Fibroblast of mammary gland (primary cell): ENCODE measurements at regions not wholly inside any gene's neighbourhood (a gene's known extent, or its start where the extent isn't known, plus 50 kb on each side); places are given as distances from the start of the nearest gene placed in this dataset.

Source experiments
- DNase-seq: peaks from one replicate; pipeline ENCODE4 v3.0.0-alpha.2; 2010; ENCODE audit warnings: low read depth
- H3K4me3 ChIP-seq: 2 replicates; pipeline ENCODE4 v1.5.1; 2011; ENCODE audit warnings: low read depth, mild to moderate bottlenecking, low read length, moderate library complexity; ENCODE audit not compliant: control insufficient read depth
- TF ChIP-seq, protein P1 (sequence below): conservative IDR thresholded peaks from 2 replicates; pipeline ENCODE4 v1.5.1; 2011; ENCODE audit warnings: low read depth, low read length, inconsistent platforms; ENCODE audit not compliant: control insufficient read depth, insufficient read depth

DNA sequence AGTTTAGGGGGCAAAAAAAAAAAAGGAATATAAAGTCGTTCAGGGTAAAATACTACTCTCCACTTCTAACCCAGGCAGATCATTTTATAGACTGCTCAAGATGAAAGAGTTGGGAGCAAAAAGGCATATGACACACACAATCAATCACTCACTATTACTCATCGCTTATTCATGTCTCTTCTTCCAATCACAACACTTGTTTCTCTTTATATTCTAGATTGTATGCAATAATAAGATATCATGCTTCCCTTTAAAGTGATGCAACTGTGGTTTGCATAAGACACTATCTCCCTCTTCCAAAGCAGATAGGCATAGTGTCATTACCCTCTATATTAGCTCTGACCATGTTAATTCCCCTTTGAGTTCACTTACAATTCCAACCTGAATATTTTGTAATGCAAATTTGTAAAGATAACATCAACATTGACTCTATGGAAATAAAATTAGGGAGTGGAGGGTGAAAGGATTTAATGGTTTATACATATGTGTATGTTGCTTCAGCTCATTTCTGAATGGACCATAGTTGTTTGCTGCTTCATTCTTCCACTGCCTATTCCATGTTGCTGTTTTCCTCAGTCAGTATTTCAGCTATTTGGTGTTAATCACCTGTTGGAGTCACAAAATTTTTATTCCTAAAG, 154.9 kb upstream of the EPHA5 start:
- no peak overlapping the region for H3K4me3 ChIP-seq
- peak; percentile 70 for DNase-seq
- TF ChIP-seq, protein P1, sequence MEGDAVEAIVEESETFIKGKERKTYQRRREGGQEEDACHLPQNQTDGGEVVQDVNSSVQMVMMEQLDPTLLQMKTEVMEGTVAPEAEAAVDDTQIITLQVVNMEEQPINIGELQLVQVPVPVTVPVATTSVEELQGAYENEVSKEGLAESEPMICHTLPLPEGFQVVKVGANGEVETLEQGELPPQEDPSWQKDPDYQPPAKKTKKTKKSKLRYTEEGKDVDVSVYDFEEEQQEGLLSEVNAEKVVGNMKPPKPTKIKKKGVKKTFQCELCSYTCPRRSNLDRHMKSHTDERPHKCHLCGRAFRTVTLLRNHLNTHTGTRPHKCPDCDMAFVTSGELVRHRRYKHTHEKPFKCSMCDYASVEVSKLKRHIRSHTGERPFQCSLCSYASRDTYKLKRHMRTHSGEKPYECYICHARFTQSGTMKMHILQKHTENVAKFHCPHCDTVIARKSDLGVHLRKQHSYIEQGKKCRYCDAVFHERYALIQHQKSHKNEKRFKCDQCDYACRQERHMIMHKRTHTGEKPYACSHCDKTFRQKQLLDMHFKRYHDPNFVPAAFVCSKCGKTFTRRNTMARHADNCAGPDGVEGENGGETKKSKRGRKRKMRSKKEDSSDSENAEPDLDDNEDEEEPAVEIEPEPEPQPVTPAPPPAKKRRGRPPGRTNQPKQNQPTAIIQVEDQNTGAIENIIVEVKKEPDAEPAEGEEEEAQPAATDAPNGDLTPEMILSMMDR = no peak

DNA sequence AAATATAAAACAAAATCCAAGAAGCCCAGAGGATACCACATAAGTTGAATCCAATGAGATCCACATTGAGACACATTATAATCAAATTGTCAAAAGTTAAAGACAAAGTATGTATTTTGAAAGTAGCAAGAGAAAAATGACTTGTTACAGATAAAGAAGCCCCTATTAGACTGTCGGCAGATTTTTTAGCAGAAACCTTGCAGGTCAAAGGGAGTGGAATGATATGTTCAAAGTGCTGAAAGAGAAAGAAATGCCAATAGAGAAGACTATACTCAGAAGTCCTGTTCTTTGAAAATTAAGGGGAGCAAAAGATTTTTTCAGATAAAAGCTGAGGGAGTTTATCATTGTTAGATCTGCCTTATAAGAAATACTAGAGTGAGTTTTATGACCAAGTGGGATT, 148.9 kb upstream of the EPHA5 start:
- H3K4me3 ChIP-seq = no peak overlapping the region
- DNase-seq = no peak
- TF ChIP-seq, protein P1 = no peak

DNA sequence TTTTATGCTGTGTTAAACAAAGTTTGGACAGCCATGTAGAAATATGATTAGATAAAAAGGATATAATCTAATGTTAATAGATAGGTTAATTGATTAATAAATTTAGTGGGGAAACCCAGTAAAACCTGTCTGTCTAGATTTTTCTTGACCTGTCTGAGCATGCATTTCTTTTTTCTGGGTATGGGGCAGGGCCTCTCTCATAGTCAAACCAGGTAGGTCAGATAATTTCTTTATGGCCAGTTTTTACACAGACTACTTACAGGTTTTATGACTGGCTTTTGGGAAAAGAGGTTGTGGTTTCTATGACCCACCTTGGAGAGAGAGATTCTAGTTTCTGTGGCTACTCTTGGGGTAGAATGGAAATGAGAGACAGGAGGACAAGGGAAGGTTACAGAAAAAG, 135.6 kb upstream of the EPHA5 start:
- no peak overlapping the region for H3K4me3 ChIP-seq
- no peak for DNase-seq
- TF ChIP-seq, protein P1 = no peak

DNA sequence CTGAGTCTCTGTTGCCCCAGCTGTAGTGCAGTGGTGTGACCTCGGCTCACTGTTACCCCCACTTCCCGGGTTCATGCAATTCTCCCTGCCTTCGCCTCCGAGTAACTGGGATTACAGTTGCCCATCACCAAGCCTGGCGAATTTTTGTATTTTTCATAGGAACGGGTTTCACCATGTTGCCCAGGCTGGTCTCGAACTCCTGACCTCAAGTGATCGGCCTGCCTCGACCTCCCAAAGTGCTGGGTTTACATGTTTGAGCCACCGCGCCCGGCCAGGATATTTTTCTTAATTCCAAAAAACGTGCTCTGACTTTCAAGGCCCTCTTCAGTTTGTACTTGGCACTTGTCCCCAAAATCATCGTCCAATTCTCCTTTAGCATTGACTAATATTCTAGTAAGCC, 129.2 kb upstream of the EPHA5 start:
- DNase-seq = no peak
- H3K4me3 ChIP-seq = no peak overlapping the region
- TF ChIP-seq, protein P1 = no peak

DNA sequence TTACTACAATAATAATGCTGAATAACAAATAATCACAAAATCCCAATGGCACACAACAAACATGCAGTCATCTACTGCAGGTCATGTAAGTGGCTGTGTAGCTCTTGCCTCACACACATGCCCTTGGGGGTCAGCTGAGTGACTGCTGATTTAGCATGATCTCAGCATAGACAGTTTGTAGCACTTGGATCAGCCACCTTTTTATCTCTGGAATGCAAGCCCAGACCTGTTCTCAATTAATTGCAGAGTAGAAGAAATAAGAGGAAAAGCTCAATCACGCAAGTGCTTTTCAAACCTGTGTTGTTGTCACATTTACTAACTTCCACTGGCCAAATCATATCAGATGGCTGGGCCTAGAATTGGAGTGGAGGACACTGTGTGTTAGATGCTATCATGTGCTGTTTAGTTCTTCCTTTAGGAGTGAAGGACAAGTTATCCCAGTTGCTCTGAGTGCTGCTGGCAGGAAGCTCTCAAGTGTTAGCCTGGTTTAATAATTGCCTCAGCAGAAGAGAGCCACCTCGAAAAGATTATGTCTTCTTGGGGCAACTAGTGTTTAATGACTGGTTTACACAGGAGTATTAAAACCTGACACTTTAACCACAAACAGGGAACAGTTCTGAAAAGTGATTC, 128.3 kb upstream of the EPHA5 start:
- H3K4me3 ChIP-seq = no peak overlapping the region
- DNase-seq = no peak
- TF ChIP-seq, protein P1 = no peak

DNA sequence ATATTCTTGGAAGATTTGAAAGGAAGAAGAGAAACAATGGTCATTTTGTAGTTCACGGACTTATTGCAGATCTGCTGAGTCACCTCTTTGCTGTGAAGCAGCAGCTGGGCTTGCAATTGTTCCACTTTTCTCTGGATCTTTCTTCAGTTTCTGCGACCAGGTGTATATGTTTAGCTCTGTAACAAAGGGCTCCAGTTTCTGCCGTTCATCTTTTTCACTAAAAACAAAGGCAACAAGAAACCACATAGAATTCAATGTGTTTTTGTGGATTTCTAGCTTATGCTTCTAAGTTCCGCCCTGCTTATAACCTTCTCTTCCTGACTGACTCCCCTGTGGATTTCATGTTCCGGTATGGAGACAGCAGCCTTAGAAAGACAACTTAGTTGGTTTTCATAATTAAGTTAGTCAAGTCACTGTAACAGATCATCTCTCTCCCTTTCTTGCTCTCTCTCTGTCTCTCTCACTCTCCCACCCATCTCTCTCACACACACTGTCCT, 121.6 kb upstream of the EPHA5 start:
- DNase-seq = peak; percentile 16
- no peak overlapping the region for H3K4me3 ChIP-seq
- TF ChIP-seq, protein P1 = no peak
